ENCODE measurements at regions not wholly inside any gene's neighbourhood (a gene's known extent, or its start where the extent isn't known, plus 50 kb on each side); places are given as distances from the start of the nearest gene placed in this dataset.

GRCh38 chr12:69151254-69151764, 88.1 kb upstream of the CPSF6 start:
- Histone ChIP-seq H3K4me3 (ENCODE audit: low read depth, low read length) (no peak overlapping the region), H3K79me2 (ENCODE audit: control insufficient read depth, insufficient read depth, low read length, unreplicated experiment) (no peaks in the 10 kb centered on the region), H3K27ac (ENCODE audit: low read depth, low read length) (no peak overlapping the region), H3K36me3 (ENCODE audit: insufficient read depth, low read length) (no peaks in the 10 kb centered on the region), H3K27me3 (ENCODE audit: insufficient read depth, low read length) (no peaks in the 10 kb centered on the region), H2AFZ (ENCODE audit: low read length, unreplicated experiment) (no peak overlapping the region), H3K4me1 (ENCODE audit: control insufficient read depth, insufficient read depth, low read length, unreplicated experiment) (peaks cover 3% of the 10 kb centered on the region)

- Histone ChIP-seq H3K79me2 (ENCODE audit: control insufficient read depth, insufficient read depth, low read length, unreplicated experiment) (no peaks in the 10 kb centered on the region), H3K4me3 (ENCODE audit: low read depth, low read length) (no peak overlapping the region), H3K27me3 (ENCODE audit: insufficient read depth, low read length) (no peaks in the 10 kb centered on the region), H3K4me1 (ENCODE audit: control insufficient read depth, insufficient read depth, low read length, unreplicated experiment) (peaks cover 6% of the 10 kb centered on the region), H2AFZ (ENCODE audit: low read length, unreplicated experiment) (peak overlapping the region; percentile 16), H3K27ac (ENCODE audit: low read depth, low read length) (no peak overlapping the region), H3K36me3 (ENCODE audit: insufficient read depth, low read length) (no peaks in the 10 kb centered on the region)
Observed at GRCh38 chr12:69154585-69155363, 84.6 kb upstream of the CPSF6 start.

- peaks cover 6% of the 10 kb centered on the region for H3K4me1 ChIP-seq (ENCODE audit: control insufficient read depth, insufficient read depth, low read length, unreplicated experiment)
- H3K27ac ChIP-seq (ENCODE audit: low read depth, low read length): no peak overlapping the region
- no peaks in the 10 kb centered on the region for H3K79me2 ChIP-seq (ENCODE audit: control insufficient read depth, insufficient read depth, low read length, unreplicated experiment)
- 0 out of 2 replicates have a peak overlapping the region, but pooled peaks have one; percentile 25 for H3K4me3 ChIP-seq (ENCODE audit: low read depth, low read length)
- H3K27me3 ChIP-seq (ENCODE audit: insufficient read depth, low read length): no peaks in the 10 kb centered on the region
- no peaks in the 10 kb centered on the region for H3K36me3 ChIP-seq (ENCODE audit: insufficient read depth, low read length)
- H2AFZ ChIP-seq (ENCODE audit: low read length, unreplicated experiment): peak overlapping the region; percentile 83
Observed at GRCh38 chr12:69157023-69157655, 82.2 kb upstream of the CPSF6 start.

GRCh38 chr12:69161829-69162228, 77.5 kb upstream of the CPSF6 start:
- Histone ChIP-seq H3K79me2 (ENCODE audit: control insufficient read depth, insufficient read depth, low read length, unreplicated experiment) (no peaks in the 10 kb centered on the region), H3K27ac (ENCODE audit: low read depth, low read length) (no peak overlapping the region), H2AFZ (ENCODE audit: low read length, unreplicated experiment) (no peak overlapping the region), H3K4me3 (ENCODE audit: low read depth, low read length) (no peak overlapping the region), H3K36me3 (ENCODE audit: insufficient read depth, low read length) (no peaks in the 10 kb centered on the region), H3K27me3 (ENCODE audit: insufficient read depth, low read length) (no peaks in the 10 kb centered on the region), H3K4me1 (ENCODE audit: control insufficient read depth, insufficient read depth, low read length, unreplicated experiment) (peaks cover under 1% of the 10 kb centered on the region)

GRCh38 chr12:69163681-69164362, 75.5 kb upstream of the CPSF6 start:
- no peaks in the 10 kb centered on the region for H3K36me3 ChIP-seq (ENCODE audit: insufficient read depth, low read length)

GRCh38 chr12:69167648-69168165, 71.7 kb upstream of the CPSF6 start:
- Histone ChIP-seq H3K27me3 (ENCODE audit: insufficient read depth, low read length) (no peaks in the 10 kb centered on the region), H3K36me3 (ENCODE audit: insufficient read depth, low read length) (no peaks in the 10 kb centered on the region), H3K27ac (ENCODE audit: low read depth, low read length) (no peak overlapping the region), H3K4me1 (ENCODE audit: control insufficient read depth, insufficient read depth, low read length, unreplicated experiment) (no peaks in the 10 kb centered on the region), H2AFZ (ENCODE audit: low read length, unreplicated experiment) (no peak overlapping the region), H3K4me3 (ENCODE audit: low read depth, low read length) (no peak overlapping the region), H3K79me2 (ENCODE audit: control insufficient read depth, insufficient read depth, low read length, unreplicated experiment) (no peaks in the 10 kb centered on the region)

More at GRCh38 chr12:69163681-69164362, 75.5 kb upstream of the CPSF6 start:
- Histone ChIP-seq H3K4me1 (ENCODE audit: control insufficient read depth, insufficient read depth, low read length, unreplicated experiment) (no peaks in the 10 kb centered on the region), H3K27ac (ENCODE audit: low read depth, low read length) (no peak overlapping the region), H3K27me3 (ENCODE audit: insufficient read depth, low read length) (no peaks in the 10 kb centered on the region), H3K79me2 (ENCODE audit: control insufficient read depth, insufficient read depth, low read length, unreplicated experiment) (no peaks in the 10 kb centered on the region), H2AFZ (ENCODE audit: low read length, unreplicated experiment) (no peak overlapping the region), H3K4me3 (ENCODE audit: low read depth, low read length) (no peak overlapping the region)

GRCh38 chr12:69168363-69168762, 71.0 kb upstream of the CPSF6 start:
- Histone ChIP-seq H3K27me3 (ENCODE audit: insufficient read depth, low read length) (no peaks in the 10 kb centered on the region), H3K4me3 (ENCODE audit: low read depth, low read length) (no peak overlapping the region), H3K36me3 (ENCODE audit: insufficient read depth, low read length) (no peaks in the 10 kb centered on the region), H3K27ac (ENCODE audit: low read depth, low read length) (no peak overlapping the region), H3K4me1 (ENCODE audit: control insufficient read depth, insufficient read depth, low read length, unreplicated experiment) (no peaks in the 10 kb centered on the region), H3K79me2 (ENCODE audit: control insufficient read depth, insufficient read depth, low read length, unreplicated experiment) (no peaks in the 10 kb centered on the region), H2AFZ (ENCODE audit: low read length, unreplicated experiment) (no peak overlapping the region)

- Histone ChIP-seq H3K4me3 (ENCODE audit: low read depth, low read length) (no peak overlapping the region), H3K27me3 (ENCODE audit: insufficient read depth, low read length) (no peaks in the 10 kb centered on the region), H3K79me2 (ENCODE audit: control insufficient read depth, insufficient read depth, low read length, unreplicated experiment) (no peaks in the 10 kb centered on the region), H2AFZ (ENCODE audit: low read length, unreplicated experiment) (no peak overlapping the region), H3K4me1 (ENCODE audit: control insufficient read depth, insufficient read depth, low read length, unreplicated experiment) (no peaks in the 10 kb centered on the region), H3K36me3 (ENCODE audit: insufficient read depth, low read length) (no peaks in the 10 kb centered on the region), H3K27ac (ENCODE audit: low read depth, low read length) (no peak overlapping the region)
Observed at GRCh38 chr12:69168828-69169227, 70.5 kb upstream of the CPSF6 start.

GRCh38 chr12:69170293-69170692, 69.1 kb upstream of the CPSF6 start:
- H3K4me1 ChIP-seq (ENCODE audit: control insufficient read depth, insufficient read depth, low read length, unreplicated experiment): no peaks in the 10 kb centered on the region
- H3K27ac ChIP-seq (ENCODE audit: low read depth, low read length): no peak overlapping the region
- no peaks in the 10 kb centered on the region for H3K27me3 ChIP-seq (ENCODE audit: insufficient read depth, low read length)
- no peaks in the 10 kb centered on the region for H3K36me3 ChIP-seq (ENCODE audit: insufficient read depth, low read length)
- H3K79me2 ChIP-seq (ENCODE audit: control insufficient read depth, insufficient read depth, low read length, unreplicated experiment): no peaks in the 10 kb centered on the region
- no peak overlapping the region for H3K4me3 ChIP-seq (ENCODE audit: low read depth, low read length)
- no peak overlapping the region for H2AFZ ChIP-seq (ENCODE audit: low read length, unreplicated experiment)

GRCh38 chr12:69171881-69172280, 67.5 kb upstream of the CPSF6 start:
- H3K79me2 ChIP-seq (ENCODE audit: control insufficient read depth, insufficient read depth, low read length, unreplicated experiment): no peaks in the 10 kb centered on the region
- no peak overlapping the region for H2AFZ ChIP-seq (ENCODE audit: low read length, unreplicated experiment)
- no peak overlapping the region for H3K4me3 ChIP-seq (ENCODE audit: low read depth, low read length)
- no peaks in the 10 kb centered on the region for H3K36me3 ChIP-seq (ENCODE audit: insufficient read depth, low read length)
- no peaks in the 10 kb centered on the region for H3K27me3 ChIP-seq (ENCODE audit: insufficient read depth, low read length)
- H3K4me1 ChIP-seq (ENCODE audit: control insufficient read depth, insufficient read depth, low read length, unreplicated experiment): no peaks in the 10 kb centered on the region
- H3K27ac ChIP-seq (ENCODE audit: low read depth, low read length): no peak overlapping the region
